Spleen (tissue), 11 donors: ENCODE measurements at regions not wholly inside any gene's neighbourhood (a gene's known extent, or its start where the extent isn't known, plus 50 kb on each side); places are given as distances from the start of the nearest gene placed in this dataset.

Experiments used
- DNase-seq: peaks from one replicate; pipeline ENCODE4 v3.0.0-alpha.2; 2020
- H3K27ac ChIP-seq, 8 donors: fragments of 200-600 bp; sonication (generic) in 7 of 8; 1 replicate in 4 of 8; 2 replicates in 4 of 8; pipeline versions ENCODE4 v1.5.0 to v1.8.0; 2016 to 2021; ENCODE audit warnings: inconsistent platforms in 4 of 8, mild to moderate bottlenecking in 4 of 8, moderate library complexity in 1 of 8
- H3K27me3 ChIP-seq, 7 donors: fragments of 200-600 bp; sonication (generic) in 6 of 7; replicated peaks in 1 of 7; 1 replicate in 4 of 7; 2 replicates in 3 of 7; pipeline versions ENCODE4 v1.5.0 to v1.8.0; 2016 to 2021; ENCODE audit warnings: inconsistent platforms in 3 of 7, mild to moderate bottlenecking in 1 of 7
- H3K36me3 ChIP-seq, 6 donors: fragments of 200-600 bp; sonication (generic) in 5 of 6; 1 replicate in 4 of 6; 2 replicates in 2 of 6; pipeline versions ENCODE4 v1.5.0 to v1.8.0; 2016 to 2021; ENCODE audit warnings: inconsistent platforms in 2 of 6
- H3K4me1 ChIP-seq, 6 donors: fragments of 200-600 bp; sonication (generic) in 5 of 6; 1 replicate in 3 of 6; 2 replicates in 3 of 6; pipeline versions ENCODE4 v1.5.0 to v1.8.0; 2016 to 2021; ENCODE audit warnings: inconsistent platforms in 3 of 6
- H3K4me3 ChIP-seq, 8 donors: fragments of 200-600 bp; sonication (generic) in 7 of 8; 1 replicate in 4 of 8; 2 replicates in 4 of 8; pipeline versions ENCODE4 v1.5.0 to v1.8.0; 2016 to 2021; ENCODE audit warnings: inconsistent platforms in 4 of 8, mild to moderate bottlenecking in 4 of 8, moderate library complexity in 2 of 8
- H3K9me3 ChIP-seq, 8 donors: fragments of 200-600 bp; sonication (generic) in 7 of 8; 1 replicate in 4 of 8; 2 replicates in 4 of 8; pipeline versions ENCODE4 v1.5.0 to v1.8.0; 2016 to 2021; ENCODE audit warnings: inconsistent platforms in 4 of 8
- CTCF ChIP-seq, 11 experiments: fragments of 200-600 bp in 7 of 11; fragments of 450-650 bp in 4 of 11; sonication (generic) in 4 of 11; IDR thresholded peaks in 8 of 11; conservative IDR thresholded peaks in 3 of 11; 1 replicate in 7 of 11; 2 replicates in 4 of 11; pipeline versions ENCODE4 v1.4.0 to v1.8.0; 2016 to 2021; ENCODE audit warnings: antibody characterized with exemption in 11 of 11, inconsistent platforms in 4 of 11, mild to moderate bottlenecking in 1 of 11
- POLR2A ChIP-seq, 3 donors: fragments of 450-650 bp; IDR thresholded peaks; one replicate each; pipeline ENCODE4 v1.5.1; 2017; ENCODE audit warnings: antibody characterized with exemption in 3 of 3, mild to moderate bottlenecking in 1 of 3
- POLR2AphosphoS5 ChIP-seq, 3 donors: sonication (generic); formaldehyde crosslinking; IDR thresholded peaks; one replicate each; pipeline ENCODE4 v1.5.1; 2017; ENCODE audit warnings: antibody characterized with exemption in 3 of 3
- WGBS, 5 donors: extraction: QIAGEN DNeasy Blood & Tissue Kit in 3 of 5; methylation state at CpG; one replicate each; pipeline versions ENCODE4 v1.1.5 to v1.1.7; 2013 to 2018; 5-methylcytosine and 5-hydroxymethylcytosine counted together
- intact Hi-C: fragments of 100-400 bp; cut with DNase I; formaldehyde crosslinking; loops from one replicate; pipeline ENCODE4 v1.15.0; 2023; ENCODE audit warnings: low total_unique reads
- donor health status: healthy with polysubstance abuse.
- donor health status: DM: no; HTN: no; CAD: no; lungs with moderate emphysema.
- donor health status: DM: no; HTN: no; CAD: no.
- donor health status: Bipolar disorder and iron deficiency.
- donor health status: healthy.
- donor health status: DM: no; HTN: no; CAD: no.
- donor health status: DM: yes; HTN: yes; CAD: no.

DNA sequence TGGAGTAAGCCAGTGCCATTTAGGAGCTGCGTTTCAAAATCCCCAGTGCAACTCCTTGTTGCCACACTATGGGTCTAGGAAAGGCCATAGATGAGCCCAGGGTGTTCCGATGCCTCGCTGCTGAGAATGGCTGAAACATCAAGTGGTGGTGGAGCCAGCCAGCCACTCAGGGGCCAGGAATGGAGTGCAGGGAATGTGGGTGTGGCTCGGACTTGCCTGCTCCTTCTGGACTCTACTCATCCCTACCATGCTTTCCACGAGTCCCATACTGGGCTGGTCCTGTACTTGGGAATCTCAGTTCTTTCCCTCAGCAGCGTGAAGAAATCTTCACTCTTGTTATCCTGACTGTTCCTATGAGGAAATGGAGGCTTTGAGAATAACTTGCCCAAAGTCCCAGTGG lies 143.5 kb downstream of the INSIG2 start:
- intact Hi-C loops = no loop called here
- Histone ChIP-seq H3K27me3 (peaks cover 0 to 52% (median 2%) of the 10 kb centered on the region in 7 donors), H3K4me3 (no peak overlapping the region), H3K9me3 (no peaks in the 10 kb centered on the region), H3K36me3 (no peaks in the 10 kb centered on the region), H3K4me1 (no peaks in the 10 kb centered on the region), H3K27ac (no peak overlapping the region)
- TF ChIP-seq POLR2AphosphoS5 (IDR thresholded peaks at IDR 0.05) (no peak), CTCF (IDR thresholded peaks at IDR 0.05 in 8 of 11, conservative IDR thresholded peaks at IDR 0.05 in 3 of 11) (no peak), POLR2A (IDR thresholded peaks at IDR 0.05) (no peak)
- DNase-seq = no peak
- 78 to 88% (median 83%) methylated on average over 6 of the region's 6 CpGs for WGBS, 5 donors

GRCh38 chr2:118227698-118228508 lies 139.6 kb downstream of the INSIG2 start:
- peaks cover 0 to 68% (median 41%) of the 10 kb centered on the region in 7 donors for H3K27me3 ChIP-seq
- no peak overlapping the region for H3K4me3 ChIP-seq
- intact Hi-C loops = loop anchor here (5.0 kb wide), 1 partner anchor 634 kb away; no protein-coding TSS in a partner anchor
- H3K36me3 ChIP-seq = no peaks in the 10 kb centered on the region
- peaks cover 6 to 24% (median 19%) of the 10 kb centered on the region in 6 donors for H3K4me1 ChIP-seq
- H3K9me3 ChIP-seq = no peaks in the 10 kb centered on the region
- no peak overlapping the region for H3K27ac ChIP-seq
- WGBS, 5 donors = 41 to 62% (median 52%) methylated on average over 6 of the region's 6 CpGs
- no peak for DNase-seq
- no peak for TF ChIP-seq POLR2AphosphoS5 (IDR thresholded peaks at IDR 0.05)
- TF ChIP-seq CTCF (IDR thresholded peaks at IDR 0.05 in 8 of 11, conservative IDR thresholded peaks at IDR 0.05 in 3 of 11) = no peak
- TF ChIP-seq POLR2A (IDR thresholded peaks at IDR 0.05) = no peak

- H3K27ac ChIP-seq = no peak overlapping the region
- 48 to 65% (median 57%) methylated on average over 9 of the region's 9 CpGs for WGBS, 5 donors
- TF ChIP-seq POLR2A (IDR thresholded peaks at IDR 0.05) (no peak), CTCF (IDR thresholded peaks at IDR 0.05 in 8 of 11, conservative IDR thresholded peaks at IDR 0.05 in 3 of 11) (no peak), POLR2AphosphoS5 (IDR thresholded peaks at IDR 0.05) (no peak)
- peaks cover 6 to 36% (median 21%) of the 10 kb centered on the region in 6 donors for H3K4me1 ChIP-seq
- intact Hi-C loops = loop anchor here (5.0 kb wide), 1 partner anchor 637 kb away; no protein-coding TSS in a partner anchor
- H3K4me3 ChIP-seq = no peak overlapping the region
- H3K36me3 ChIP-seq = no peaks in the 10 kb centered on the region
- no peaks in the 10 kb centered on the region for H3K9me3 ChIP-seq
- H3K27me3 ChIP-seq = peaks cover 0 to 80% (median 63%) of the 10 kb centered on the region in 7 donors
- no peak for DNase-seq
Observed at GRCh38 chr2:118225666-118226065, 137.4 kb downstream of the INSIG2 start.

DNA sequence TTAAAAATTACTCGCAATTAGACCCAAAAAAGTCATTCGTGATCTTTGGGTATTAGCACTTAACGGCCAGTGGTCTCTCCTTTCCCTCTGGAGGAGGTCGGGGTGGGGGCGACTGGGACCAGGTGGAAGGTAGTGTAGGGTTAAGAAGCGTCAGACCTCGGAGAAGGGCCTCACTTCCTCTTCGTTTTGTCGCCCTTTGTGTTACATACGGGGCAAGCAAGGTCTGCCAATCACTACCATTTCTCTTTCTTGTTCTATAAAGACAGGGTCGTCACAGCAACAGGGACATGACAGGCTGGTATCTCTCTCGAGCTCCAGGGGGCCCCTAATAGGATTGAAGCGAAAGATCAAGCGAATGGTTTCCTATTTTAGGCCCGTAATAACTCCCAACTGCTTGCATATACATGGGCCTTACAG lies 136.6 kb downstream of the INSIG2 start:
- H3K27ac ChIP-seq = peak overlapping the region in 4 of 8 donors; percentile 34 to 63 (median 47)
- H3K4me3 ChIP-seq = peak overlapping the region in 7 of 8 donors; percentile 43 to 69 (median 45)
- DNase-seq = no peak
- H3K36me3 ChIP-seq = no peaks in the 10 kb centered on the region
- no peaks in the 10 kb centered on the region for H3K9me3 ChIP-seq
- TF ChIP-seq CTCF (IDR thresholded peaks at IDR 0.05 in 8 of 11, conservative IDR thresholded peaks at IDR 0.05 in 3 of 11) = no peak
- peaks cover 0 to 84% (median 71%) of the 10 kb centered on the region in 7 donors for H3K27me3 ChIP-seq
- intact Hi-C loops = loop anchor here (5.0 kb wide), 1 partner anchor 637 kb away; no protein-coding TSS in a partner anchor
- 21 to 38% (median 30%) methylated on average over 15 of the region's 15 CpGs for WGBS, 5 donors
- peaks cover 6 to 36% (median 21%) of the 10 kb centered on the region in 6 donors for H3K4me1 ChIP-seq
